ENCODE measurements at regions not wholly inside any gene's neighbourhood (a gene's known extent, or its start where the extent isn't known, plus 50 kb on each side); places are given as distances from the start of the nearest gene placed in this dataset.

DNA sequence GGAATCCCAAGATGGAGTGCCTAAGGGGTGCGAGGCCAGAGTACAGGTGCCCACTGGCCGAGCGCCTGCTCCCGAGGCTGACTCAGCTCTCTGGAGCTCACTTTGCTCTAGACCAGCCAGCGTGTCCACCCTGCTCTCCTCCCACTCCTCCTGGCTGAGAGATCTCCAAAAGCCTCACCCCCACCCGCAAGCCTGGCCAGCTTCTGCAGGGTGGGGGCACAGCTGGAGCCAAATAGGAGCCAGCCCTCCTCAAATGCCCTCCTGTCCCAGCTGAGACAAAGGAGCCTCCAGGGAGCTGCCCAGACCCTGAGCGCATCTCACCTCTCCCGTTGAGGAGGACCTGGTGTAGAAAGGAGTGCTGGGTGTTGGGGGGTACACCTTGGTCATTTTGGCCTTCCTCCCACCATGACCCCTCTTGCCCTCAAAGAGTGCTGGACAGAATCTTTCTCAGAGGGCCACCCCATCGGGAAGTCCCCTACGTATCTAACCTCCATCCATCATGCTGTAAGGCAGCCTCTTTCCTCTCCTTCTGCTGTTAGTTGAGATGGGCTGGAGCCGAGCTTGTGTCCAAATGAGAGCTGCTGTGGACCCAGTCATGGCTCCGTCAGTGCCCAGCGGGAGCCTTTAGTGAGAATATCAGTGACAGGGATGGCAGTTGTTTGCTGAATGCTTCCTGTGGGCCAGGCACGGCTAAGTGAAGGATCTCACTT is 123.9 kb upstream of the VSTM2B start:
- Histone ChIP-seq H3K9me3 (ENCODE audit: insufficient read depth, low read depth, low read length) (no peaks in the 10 kb centered on the region), H3K36me3 (ENCODE audit: insufficient read depth, low read length) (no peaks in the 10 kb centered on the region), H3K4me1 (ENCODE audit: insufficient read depth, low read length) (peaks cover 22% of the 10 kb centered on the region), H3K4me3 (ENCODE audit: low read length) (no peak overlapping the region), H3K9ac (ENCODE audit: low read depth, low read length) (no peak overlapping the region), H3K27me3 (ENCODE audit: insufficient read depth, low read length) (peaks cover 12% of the 10 kb centered on the region; the same call in 1 of the 2 replicates), H3K27ac (ENCODE audit: low read depth, low read length) (no peak overlapping the region)
- WGBS = 91% methylated on average over 14 of the region's 14 CpGs

DNA sequence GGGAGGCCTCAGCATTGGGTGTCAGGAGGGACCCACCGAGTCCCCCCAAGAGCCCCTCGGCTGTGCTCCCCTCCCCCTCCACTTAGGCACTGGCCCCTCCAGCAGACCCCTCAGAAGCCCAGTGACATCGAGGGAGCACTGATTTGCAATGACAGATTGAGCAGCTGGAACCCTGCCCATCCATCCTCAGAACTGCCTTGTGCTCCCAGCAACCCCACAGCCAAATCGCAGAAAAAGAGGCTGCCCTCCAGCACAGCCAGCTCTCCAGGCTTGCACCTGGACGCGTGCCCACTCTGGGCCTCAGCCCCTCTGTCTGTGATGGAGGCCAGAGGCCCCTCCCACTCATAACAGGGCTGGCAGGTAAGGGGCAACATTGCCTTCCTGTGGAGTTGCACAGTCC is 123.2 kb upstream of the VSTM2B start:
- no peaks in the 10 kb centered on the region for H3K36me3 ChIP-seq (ENCODE audit: insufficient read depth, low read length)
- no peak overlapping the region for H3K9ac ChIP-seq (ENCODE audit: low read depth, low read length)
- H3K9me3 ChIP-seq (ENCODE audit: insufficient read depth, low read depth, low read length) = no peaks in the 10 kb centered on the region
- H3K4me1 ChIP-seq (ENCODE audit: insufficient read depth, low read length) = peaks cover 18% of the 10 kb centered on the region
- 94% methylated on average over 6 of the region's 6 CpGs for WGBS
- no peak overlapping the region for H3K4me3 ChIP-seq (ENCODE audit: low read length)
- H3K27me3 ChIP-seq (ENCODE audit: insufficient read depth, low read length) = peaks cover 12% of the 10 kb centered on the region; the same call in 1 of the 2 replicates
- no peak overlapping the region for H3K27ac ChIP-seq (ENCODE audit: low read depth, low read length)

DNA sequence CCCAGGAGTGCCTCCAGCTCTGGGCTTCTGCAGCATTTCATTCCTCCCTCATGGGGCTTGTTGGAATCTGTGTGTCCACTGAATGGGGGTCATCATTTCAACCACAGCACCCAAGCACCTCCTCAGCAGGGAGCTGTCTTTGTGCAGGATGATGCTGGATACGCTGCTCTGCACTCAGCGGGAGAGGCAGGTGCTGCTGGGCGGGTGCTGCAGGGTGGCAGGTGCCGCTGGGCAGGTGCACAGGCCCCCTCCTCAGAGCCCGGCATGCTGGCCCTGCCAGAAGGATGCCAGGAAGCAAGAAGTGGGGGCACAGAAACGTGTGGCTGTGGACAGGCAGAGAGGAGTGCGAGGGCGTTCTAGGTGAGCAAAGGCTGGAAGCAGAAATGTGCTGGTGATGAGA is 121.8 kb upstream of the VSTM2B start:
- Histone ChIP-seq H3K27ac (ENCODE audit: low read depth, low read length) (no peak overlapping the region), H3K9me3 (ENCODE audit: insufficient read depth, low read depth, low read length) (no peaks in the 10 kb centered on the region), H3K4me3 (ENCODE audit: low read length) (no peak overlapping the region), H3K4me1 (ENCODE audit: insufficient read depth, low read length) (peaks cover 18% of the 10 kb centered on the region), H3K27me3 (ENCODE audit: insufficient read depth, low read length) (peaks cover 12% of the 10 kb centered on the region; the same call in 1 of the 2 replicates), H3K36me3 (ENCODE audit: insufficient read depth, low read length) (no peaks in the 10 kb centered on the region), H3K9ac (ENCODE audit: low read depth, low read length) (no peak overlapping the region)
- 89% methylated on average over 8 of the region's 8 CpGs for WGBS

DNA sequence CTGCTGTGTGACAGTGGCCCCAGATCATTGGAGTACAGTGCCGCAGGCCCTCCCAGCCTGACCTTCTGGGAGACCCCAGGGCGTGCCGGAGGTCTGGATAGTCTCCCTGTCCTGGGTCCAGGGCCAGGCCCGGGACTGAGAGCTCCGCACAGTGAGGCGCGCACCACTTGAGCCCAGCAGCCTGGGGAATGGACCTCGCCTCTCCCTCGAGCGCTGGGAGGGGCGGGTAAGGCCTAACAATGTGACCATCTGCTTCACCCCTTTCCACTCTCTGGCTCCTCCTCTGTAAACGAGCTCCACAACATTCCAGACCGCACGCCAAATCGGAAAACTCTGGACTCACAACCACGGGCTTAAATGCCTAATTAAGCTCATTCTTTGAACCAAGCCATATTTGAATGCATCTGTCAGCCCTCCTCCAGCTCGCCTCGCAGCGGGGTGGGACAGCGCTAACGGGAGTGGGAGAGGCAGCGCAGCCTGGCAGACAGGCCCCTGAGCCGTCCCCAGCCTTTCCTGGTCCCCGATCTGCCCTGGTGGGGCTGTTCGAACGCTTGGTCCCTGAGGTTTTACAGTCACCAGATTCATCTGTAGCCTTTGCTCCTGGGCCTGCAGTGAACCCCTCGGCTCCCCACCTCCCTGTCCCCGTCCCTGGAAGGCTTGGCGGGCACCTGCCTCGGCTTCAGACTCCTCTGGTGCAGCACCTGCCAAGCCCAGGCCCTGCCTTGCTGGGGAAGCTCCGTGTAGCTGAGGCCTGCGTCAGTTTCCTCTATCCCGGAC is 120.7 kb upstream of the VSTM2B start:
- 36% methylated on average over 33 of the region's 33 CpGs for WGBS
- Histone ChIP-seq H3K36me3 (ENCODE audit: insufficient read depth, low read length) (no peaks in the 10 kb centered on the region), H3K4me3 (ENCODE audit: low read length) (peak overlapping the region; percentile 19; the same call in 1 of the 2 replicates), H3K27me3 (ENCODE audit: insufficient read depth, low read length) (peaks cover 4% of the 10 kb centered on the region; the same call in 1 of the 2 replicates), H3K9me3 (ENCODE audit: insufficient read depth, low read depth, low read length) (no peaks in the 10 kb centered on the region), H3K9ac (ENCODE audit: low read depth, low read length) (no peak overlapping the region), H3K27ac (ENCODE audit: low read depth, low read length) (no peak overlapping the region), H3K4me1 (ENCODE audit: insufficient read depth, low read length) (peaks cover 12% of the 10 kb centered on the region)

DNA sequence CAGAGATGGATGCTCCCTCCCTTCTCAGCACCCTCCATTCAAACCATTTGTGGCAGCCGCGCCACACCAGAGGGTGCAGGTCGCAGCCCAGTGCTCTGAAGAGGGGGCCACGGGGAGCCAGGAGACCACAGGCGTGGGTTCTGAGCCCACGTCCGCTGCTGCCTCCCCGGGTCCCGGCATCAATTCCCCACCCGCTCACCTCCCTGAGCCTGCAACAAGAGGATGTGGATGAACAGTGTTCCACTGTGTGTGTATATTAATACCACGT is 120.1 kb upstream of the VSTM2B start:
- 86% methylated on average over 11 of the region's 11 CpGs for WGBS

DNA sequence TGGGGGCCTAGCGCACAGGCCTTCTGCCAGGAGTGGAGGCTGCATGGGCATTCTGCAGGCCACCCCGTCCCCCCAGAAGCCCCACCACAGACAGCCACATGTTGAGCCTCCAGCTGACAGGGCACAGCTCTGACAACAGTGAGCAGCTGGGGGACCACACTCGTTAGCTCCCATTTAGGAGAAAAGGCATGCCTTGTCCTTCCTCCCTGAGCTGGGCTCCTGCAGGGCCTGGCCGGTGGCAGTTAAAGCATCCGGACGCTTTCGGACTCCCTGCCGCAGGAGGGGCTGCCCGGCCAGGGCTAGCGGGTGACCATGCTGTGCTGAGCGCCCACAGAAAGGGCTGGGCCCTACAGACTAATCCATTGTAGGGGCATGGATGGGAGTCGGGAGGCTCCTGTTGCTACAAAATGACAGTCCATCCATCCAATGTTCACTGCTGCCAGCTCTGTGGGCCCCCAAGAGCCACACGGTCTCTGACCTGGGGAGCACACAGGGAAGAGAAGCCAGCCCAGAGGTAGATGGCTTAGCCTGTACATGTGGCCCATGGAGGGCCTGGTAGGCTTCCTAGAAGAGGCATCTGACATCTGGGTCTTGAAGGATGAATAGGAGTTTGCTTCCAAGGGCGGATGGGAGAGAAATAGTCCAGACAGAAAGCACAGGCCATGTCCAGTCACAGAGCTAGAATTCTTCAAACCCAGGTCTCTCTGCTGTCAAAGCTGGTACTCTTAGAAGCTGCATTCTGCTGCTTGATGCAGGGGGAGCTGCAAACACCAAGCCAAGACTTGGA is 116.5 kb upstream of the VSTM2B start:
- no peaks in the 10 kb centered on the region for H3K36me3 ChIP-seq (ENCODE audit: insufficient read depth, low read length)
- H3K9ac ChIP-seq (ENCODE audit: low read depth, low read length) = no peak overlapping the region
- H3K9me3 ChIP-seq (ENCODE audit: insufficient read depth, low read depth, low read length) = no peaks in the 10 kb centered on the region
- H3K27ac ChIP-seq (ENCODE audit: low read depth, low read length) = no peak overlapping the region
- H3K27me3 ChIP-seq (ENCODE audit: insufficient read depth, low read length) = peaks cover 4% of the 10 kb centered on the region; the same call in 1 of the 2 replicates
- no peak overlapping the region for H3K4me3 ChIP-seq (ENCODE audit: low read length)
- 92% methylated on average over 14 of the region's 14 CpGs for WGBS
- H3K4me1 ChIP-seq (ENCODE audit: insufficient read depth, low read length) = peaks cover 12% of the 10 kb centered on the region

More for the DNA sequence above, 120.1 kb upstream of the VSTM2B start:
- H3K4me1 ChIP-seq (ENCODE audit: insufficient read depth, low read length) = peaks cover 12% of the 10 kb centered on the region
- no peaks in the 10 kb centered on the region for H3K9me3 ChIP-seq (ENCODE audit: insufficient read depth, low read depth, low read length)
- H3K27me3 ChIP-seq (ENCODE audit: insufficient read depth, low read length) = peaks cover 4% of the 10 kb centered on the region; the same call in 1 of the 2 replicates
- H3K4me3 ChIP-seq (ENCODE audit: low read length) = no peak overlapping the region
- no peaks in the 10 kb centered on the region for H3K36me3 ChIP-seq (ENCODE audit: insufficient read depth, low read length)
- no peak overlapping the region for H3K27ac ChIP-seq (ENCODE audit: low read depth, low read length)
- no peak overlapping the region for H3K9ac ChIP-seq (ENCODE audit: low read depth, low read length)

DNA sequence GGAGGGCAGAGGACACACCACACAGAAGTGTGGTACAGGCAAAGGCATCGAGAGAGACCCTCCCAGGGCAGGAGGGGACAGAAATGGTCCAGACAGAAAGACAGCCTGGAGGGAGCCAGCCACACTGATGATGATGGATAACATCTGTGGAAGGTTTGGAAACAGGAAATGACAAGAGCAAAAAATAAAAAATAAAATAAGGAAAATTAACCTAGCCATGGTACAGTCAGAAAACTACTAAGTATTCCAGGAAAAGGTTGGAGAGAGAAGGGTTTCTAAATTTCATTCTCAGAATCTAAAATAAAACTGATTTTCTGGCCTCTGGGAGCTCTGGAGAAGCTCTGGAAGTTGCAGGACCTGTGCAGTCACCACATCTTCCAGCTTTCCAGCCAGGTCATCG is 115.2 kb upstream of the VSTM2B start:
- no peaks in the 10 kb centered on the region for H3K9me3 ChIP-seq (ENCODE audit: insufficient read depth, low read depth, low read length)
- 98% methylated on average over 2 of the region's 2 CpGs for WGBS
- H3K4me1 ChIP-seq (ENCODE audit: insufficient read depth, low read length) = no peaks in the 10 kb centered on the region
- no peak overlapping the region for H3K27ac ChIP-seq (ENCODE audit: low read depth, low read length)
- H3K9ac ChIP-seq (ENCODE audit: low read depth, low read length) = no peak overlapping the region
- no peaks in the 10 kb centered on the region for H3K27me3 ChIP-seq (ENCODE audit: insufficient read depth, low read length)
- no peak overlapping the region for H3K4me3 ChIP-seq (ENCODE audit: low read length)
- H3K36me3 ChIP-seq (ENCODE audit: insufficient read depth, low read length) = no peaks in the 10 kb centered on the region

DNA sequence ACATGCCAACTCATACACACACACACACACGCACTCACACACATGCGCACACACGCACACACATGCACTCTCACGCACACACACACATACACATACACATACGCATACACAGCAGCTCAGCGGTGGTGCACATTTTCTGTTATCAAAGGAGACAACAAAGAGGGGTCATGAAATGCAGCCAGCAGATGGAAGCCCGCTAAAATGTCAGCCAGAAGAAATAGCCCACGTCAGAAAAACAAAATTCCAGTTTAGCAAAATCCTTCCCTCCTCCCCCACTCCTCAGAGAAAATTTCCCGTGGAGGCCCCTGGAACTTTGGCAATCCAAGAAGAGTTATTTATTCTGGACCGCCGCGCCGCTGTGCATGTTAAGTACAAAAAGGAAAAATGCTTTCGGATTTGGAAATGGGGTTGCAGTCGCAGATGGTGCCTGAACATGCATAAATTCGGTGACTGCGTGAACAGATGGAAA is 114.6 kb upstream of the VSTM2B start:
- Histone ChIP-seq H3K27me3 (ENCODE audit: insufficient read depth, low read length) (no peaks in the 10 kb centered on the region), H3K27ac (ENCODE audit: low read depth, low read length) (no peak overlapping the region), H3K36me3 (ENCODE audit: insufficient read depth, low read length) (no peaks in the 10 kb centered on the region), H3K9ac (ENCODE audit: low read depth, low read length) (no peak overlapping the region), H3K9me3 (ENCODE audit: insufficient read depth, low read depth, low read length) (no peaks in the 10 kb centered on the region), H3K4me1 (ENCODE audit: insufficient read depth, low read length) (no peaks in the 10 kb centered on the region), H3K4me3 (ENCODE audit: low read length) (no peak overlapping the region)
- 87% methylated on average over 17 of the region's 17 CpGs for WGBS

DNA sequence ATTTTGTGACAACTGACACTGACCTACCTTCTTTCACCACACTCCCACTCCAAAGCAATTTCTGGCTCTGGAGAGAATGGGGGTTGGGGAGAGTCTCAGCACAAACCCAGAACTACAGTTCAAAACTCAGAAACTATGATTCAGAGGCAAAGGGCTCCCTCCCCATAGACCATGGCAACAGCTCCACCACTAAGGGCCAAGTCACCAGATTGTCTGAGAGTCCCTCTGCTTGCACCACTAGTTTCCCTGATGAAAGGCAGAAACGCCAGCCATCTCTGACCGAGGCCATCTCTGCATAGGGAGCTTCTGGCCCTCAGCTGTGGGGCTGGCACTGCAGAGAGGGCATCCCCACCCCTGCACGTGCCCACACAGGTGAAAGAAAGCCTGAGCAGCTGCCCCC is 112.4 kb upstream of the VSTM2B start:
- WGBS = 84% methylated on average over 3 of the region's 3 CpGs
- no peaks in the 10 kb centered on the region for H3K27me3 ChIP-seq (ENCODE audit: insufficient read depth, low read length)
- H3K9ac ChIP-seq (ENCODE audit: low read depth, low read length) = no peak overlapping the region

DNA sequence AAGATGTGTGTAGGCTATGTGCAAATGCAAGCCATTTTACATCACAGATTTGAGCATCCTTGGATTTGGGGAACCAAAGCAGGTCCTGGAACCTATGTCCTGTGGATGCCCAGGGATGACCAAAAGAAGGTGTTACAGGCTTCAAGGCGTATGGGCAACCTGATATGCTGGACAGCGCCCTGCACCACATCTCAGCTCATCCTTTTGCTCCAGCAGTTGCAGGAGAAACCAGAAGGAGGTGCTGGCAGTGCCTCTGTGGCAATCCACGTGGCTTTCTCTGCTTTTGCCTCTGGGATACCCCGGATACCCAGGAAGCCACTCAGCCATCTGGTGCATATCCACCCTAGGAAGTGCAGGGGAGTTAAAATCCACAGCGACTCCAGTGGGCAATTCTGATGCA is 110.3 kb upstream of the VSTM2B start:
- no peaks in the 10 kb centered on the region for H3K4me1 ChIP-seq (ENCODE audit: insufficient read depth, low read length)
- H3K9ac ChIP-seq (ENCODE audit: low read depth, low read length) = no peak overlapping the region
- H3K9me3 ChIP-seq (ENCODE audit: insufficient read depth, low read depth, low read length) = no peaks in the 10 kb centered on the region
- 36% methylated on average over 5 of the region's 5 CpGs for WGBS
- H3K36me3 ChIP-seq (ENCODE audit: insufficient read depth, low read length) = no peaks in the 10 kb centered on the region
- no peak overlapping the region for H3K27ac ChIP-seq (ENCODE audit: low read depth, low read length)
- no peak overlapping the region for H3K4me3 ChIP-seq (ENCODE audit: low read length)
- H3K27me3 ChIP-seq (ENCODE audit: insufficient read depth, low read length) = no peaks in the 10 kb centered on the region

More for the DNA sequence above, 112.4 kb upstream of the VSTM2B start:
- H3K9me3 ChIP-seq (ENCODE audit: insufficient read depth, low read depth, low read length) = no peaks in the 10 kb centered on the region
- no peak overlapping the region for H3K27ac ChIP-seq (ENCODE audit: low read depth, low read length)
- H3K4me1 ChIP-seq (ENCODE audit: insufficient read depth, low read length) = no peaks in the 10 kb centered on the region
- H3K4me3 ChIP-seq (ENCODE audit: low read length) = no peak overlapping the region
- H3K36me3 ChIP-seq (ENCODE audit: insufficient read depth, low read length) = no peaks in the 10 kb centered on the region

DNA sequence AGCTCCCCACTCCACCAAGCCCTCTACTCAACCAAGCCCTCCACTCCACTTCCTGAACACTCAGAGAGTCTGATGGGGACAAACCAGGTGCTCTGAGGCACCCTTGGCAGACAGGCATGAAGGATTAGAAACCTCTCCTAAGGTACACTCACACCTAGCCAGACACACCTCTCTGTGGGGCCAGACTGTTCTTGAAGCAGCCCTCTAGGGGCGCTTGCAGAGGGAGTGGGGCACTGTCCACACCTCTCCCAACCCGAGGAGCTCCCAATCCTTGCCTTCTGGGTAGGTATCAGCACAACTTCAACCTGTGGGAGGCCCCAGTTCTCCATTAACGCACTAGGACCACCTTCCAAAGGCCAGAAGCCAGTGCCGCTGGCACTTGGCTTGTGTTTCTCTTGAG is 108.7 kb upstream of the VSTM2B start:
- H3K27me3 ChIP-seq (ENCODE audit: insufficient read depth, low read length) = no peaks in the 10 kb centered on the region
- no peaks in the 10 kb centered on the region for H3K4me1 ChIP-seq (ENCODE audit: insufficient read depth, low read length)
- no peak overlapping the region for H3K4me3 ChIP-seq (ENCODE audit: low read length)
- WGBS = 90% methylated on average over 4 of the region's 4 CpGs
- no peak overlapping the region for H3K27ac ChIP-seq (ENCODE audit: low read depth, low read length)
- H3K9ac ChIP-seq (ENCODE audit: low read depth, low read length) = no peak overlapping the region
- H3K9me3 ChIP-seq (ENCODE audit: insufficient read depth, low read depth, low read length) = no peaks in the 10 kb centered on the region
- no peaks in the 10 kb centered on the region for H3K36me3 ChIP-seq (ENCODE audit: insufficient read depth, low read length)
